ENCODE measurements at regions not wholly inside any gene's neighbourhood (a gene's known extent, or its start where the extent isn't known, plus 50 kb on each side); places are given as distances from the start of the nearest gene placed in this dataset.
"Not testable (repeated sequence)": the region's sequence is repeated elsewhere in the genome, so short reads cannot be mapped to it uniquely, and the experiment has no call there.

- no peaks in the 10 kb centered on the region for H3K4me1 ChIP-seq
- H3K27me3 ChIP-seq: no peaks in the 10 kb centered on the region
- no peak for TF ChIP-seq EP300 (IDR thresholded peaks at IDR 0.05)
- no peaks in the 10 kb centered on the region for H3K36me3 ChIP-seq
- 77 to 86% methylated on average over 6 of the region's 6 CpGs for WGBS, 2 donors
- DNase-seq (ENCODE audit: low spot score in 2 of 2): no peak
- no peak overlapping the region for H3K4me3 ChIP-seq
- no peak overlapping the region for H3K27ac ChIP-seq
- H3K9me3 ChIP-seq: peaks cover 0 to 14% (median 0%) of the 10 kb centered on the region in 4 donors
Measured at GRCh38 chr2:62320657-62321357, 124.9 kb downstream of the B3GNT2 start.

- not testable (repeated sequence) for H3K9me3 ChIP-seq; H3K4me1 ChIP-seq; DNase-seq (ENCODE audit: low spot score in 2 of 2); H3K27me3 ChIP-seq; H3K4me3 ChIP-seq; H3K27ac ChIP-seq; H3K36me3 ChIP-seq
- WGBS, 2 donors: 94 to 95% methylated on average over 2 of the region's 2 CpGs
Measured at GRCh38 chr2:62320137-62320536, 124.2 kb downstream of the B3GNT2 start.

GRCh38 chr2:62319070-62319469, 123.2 kb downstream of the B3GNT2 start:
- H3K27ac ChIP-seq: no peak overlapping the region
- H3K27me3 ChIP-seq: no peaks in the 10 kb centered on the region
- WGBS, 2 donors: 17 to 24% methylated on average over 1 of the region's 1 CpG
- H3K4me1 ChIP-seq: no peaks in the 10 kb centered on the region
- TF ChIP-seq EP300 (IDR thresholded peaks at IDR 0.05) (no peak), CTCF (IDR thresholded peaks at IDR 0.05) (no peak), POLR2A (IDR thresholded peaks at IDR 0.05) (no peak)
- DNase-seq (ENCODE audit: low spot score in 2 of 2): no peak
- H3K36me3 ChIP-seq: no peaks in the 10 kb centered on the region
- H3K9me3 ChIP-seq: no peaks in the 10 kb centered on the region
- H3K4me3 ChIP-seq: no peak overlapping the region

GRCh38 chr2:62315476-62315875, 119.6 kb downstream of the B3GNT2 start:
- Histone ChIP-seq H3K4me1 (no peaks in the 10 kb centered on the region), H3K27me3 (no peaks in the 10 kb centered on the region), H3K36me3 (no peaks in the 10 kb centered on the region), H3K27ac (no peak overlapping the region), H3K9me3 (no peaks in the 10 kb centered on the region), H3K4me3 (no peak overlapping the region)
- TF ChIP-seq EP300 (IDR thresholded peaks at IDR 0.05) (no peak), CTCF (IDR thresholded peaks at IDR 0.05) (no peak), POLR2A (IDR thresholded peaks at IDR 0.05) (no peak)
- 75 to 84% methylated on average over 4 of the region's 4 CpGs for WGBS, 2 donors
- DNase-seq (ENCODE audit: low spot score in 2 of 2): no peak

GRCh38 chr2:62314291-62314690, 118.4 kb downstream of the B3GNT2 start:
- no peak for DNase-seq (ENCODE audit: low spot score in 2 of 2)
- H3K9me3 ChIP-seq: no peaks in the 10 kb centered on the region
- no peak overlapping the region for H3K27ac ChIP-seq
- H3K4me3 ChIP-seq: no peak overlapping the region
- WGBS, 2 donors: 77 to 87% methylated on average over 2 of the region's 2 CpGs
- no peak for TF ChIP-seq POLR2A (IDR thresholded peaks at IDR 0.05)
- no peak for TF ChIP-seq EP300 (IDR thresholded peaks at IDR 0.05)
- no peaks in the 10 kb centered on the region for H3K36me3 ChIP-seq
- peaks cover 0 to 6% (median 0%) of the 10 kb centered on the region in 4 donors for H3K4me1 ChIP-seq
- H3K27me3 ChIP-seq: no peaks in the 10 kb centered on the region

GRCh38 chr2:62313449-62314227, 117.7 kb downstream of the B3GNT2 start:
- 83 to 96% methylated on average over 3 of the region's 3 CpGs for WGBS, 2 donors
- no peak for DNase-seq (ENCODE audit: low spot score in 2 of 2)
- no peak overlapping the region for H3K27ac ChIP-seq
- H3K4me3 ChIP-seq: no peak overlapping the region
- peaks cover 0 to 7% (median 0%) of the 10 kb centered on the region in 4 donors for H3K4me1 ChIP-seq
- TF ChIP-seq POLR2A (IDR thresholded peaks at IDR 0.05): no peak
- no peak for TF ChIP-seq EP300 (IDR thresholded peaks at IDR 0.05)
- no peaks in the 10 kb centered on the region for H3K27me3 ChIP-seq
- no peaks in the 10 kb centered on the region for H3K36me3 ChIP-seq
- H3K9me3 ChIP-seq: no peaks in the 10 kb centered on the region

- DNase-seq (ENCODE audit: low spot score in 2 of 2): no peak
- no peaks in the 10 kb centered on the region for H3K9me3 ChIP-seq
- WGBS, 2 donors: 47 to 50% methylated on average over 17 of the region's 17 CpGs
- H3K4me3 ChIP-seq: peak overlapping the region in 1 of 4 donors; percentile 10
- peak overlapping the region in 1 of 4 donors; percentile 3 for H3K27ac ChIP-seq
- H3K4me1 ChIP-seq: peaks cover 0 to 7% (median 0%) of the 10 kb centered on the region in 4 donors
- H3K36me3 ChIP-seq: no peaks in the 10 kb centered on the region
- no peak for TF ChIP-seq POLR2A (IDR thresholded peaks at IDR 0.05)
- TF ChIP-seq CTCF (IDR thresholded peaks at IDR 0.05): no peak
- TF ChIP-seq EP300 (IDR thresholded peaks at IDR 0.05): no peak
- no peaks in the 10 kb centered on the region for H3K27me3 ChIP-seq
Measured at GRCh38 chr2:62309465-62310091, 113.7 kb downstream of the B3GNT2 start.

Data from tibial nerve (tissue), 4 donors.